NB4 (cell line): ENCODE measurements at regions not wholly inside any gene's neighbourhood (a gene's known extent, or its start where the extent isn't known, plus 50 kb on each side); places are given as distances from the start of the nearest gene placed in this dataset.

Source experiments
- POLR2A ChIP-seq: IDR thresholded peaks from 2 replicates; pipeline ENCODE4 v1.6.1; 2011; ENCODE audit warnings: mild to moderate bottlenecking; ENCODE audit not compliant: insufficient read length; ENCODE audit errors: extremely low read depth
- TF ChIP-seq, protein P1 (sequence below): IDR thresholded peaks from 2 replicates; pipeline ENCODE4 v1.6.1; 2011; ENCODE audit warnings: low read depth, low read length

DNA sequence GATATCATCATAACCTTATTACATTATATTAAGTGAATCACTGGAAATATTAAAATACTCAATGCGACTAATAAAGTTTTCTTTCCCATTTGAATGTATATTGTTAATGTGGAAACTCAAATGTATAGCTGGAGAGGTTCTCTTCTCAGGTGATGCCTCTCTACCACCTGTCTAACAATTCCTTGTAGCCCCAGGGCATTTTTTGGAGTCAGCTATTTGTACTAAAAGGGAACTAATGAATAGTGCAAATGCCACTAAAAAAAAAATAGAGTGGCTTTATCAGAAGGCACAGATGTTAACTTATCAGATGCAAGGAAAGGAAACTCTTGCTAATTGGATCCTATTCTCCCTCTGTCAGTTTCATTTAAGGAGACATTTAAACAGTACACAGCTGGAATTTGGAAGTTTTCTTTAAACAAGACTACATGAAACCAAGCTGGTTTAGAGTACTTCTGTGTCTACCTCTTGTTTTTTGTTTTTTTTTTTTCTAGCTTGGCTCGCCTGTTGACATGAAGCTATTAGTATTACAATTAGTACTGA, 897.0 kb upstream of the SLC35B3 start:
- TF ChIP-seq, protein P1, sequence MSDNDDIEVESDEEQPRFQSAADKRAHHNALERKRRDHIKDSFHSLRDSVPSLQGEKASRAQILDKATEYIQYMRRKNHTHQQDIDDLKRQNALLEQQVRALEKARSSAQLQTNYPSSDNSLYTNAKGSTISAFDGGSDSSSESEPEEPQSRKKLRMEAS: no peak
- no peak for TF ChIP-seq POLR2A
